ENCODE measurements at regions not wholly inside any gene's neighbourhood (a gene's known extent, or its start where the extent isn't known, plus 50 kb on each side); places are given as distances from the start of the nearest gene placed in this dataset.

DNA sequence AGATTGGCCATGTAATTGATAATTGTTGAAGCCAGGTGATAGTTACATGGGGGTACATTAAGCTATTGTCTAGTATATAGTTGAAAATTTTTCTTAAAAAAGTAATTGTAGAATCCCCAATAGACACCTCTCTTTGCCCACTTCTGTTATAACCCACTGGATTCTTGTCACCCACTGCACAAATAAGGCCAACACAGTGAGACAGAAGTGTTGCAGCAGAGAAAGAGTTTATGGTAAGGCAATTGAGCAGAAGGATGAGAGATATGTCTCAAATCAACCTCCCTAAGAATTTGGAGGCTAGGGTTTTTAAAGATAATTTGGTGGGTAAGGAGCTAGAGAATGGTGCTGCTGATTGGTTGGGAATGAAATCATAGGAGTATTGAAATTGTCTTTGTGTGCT, 270.3 kb upstream of the TAC1 start:
- no peaks in the 10 kb centered on the region for H3K9me3 ChIP-seq (ENCODE audit: low read depth)

DNA sequence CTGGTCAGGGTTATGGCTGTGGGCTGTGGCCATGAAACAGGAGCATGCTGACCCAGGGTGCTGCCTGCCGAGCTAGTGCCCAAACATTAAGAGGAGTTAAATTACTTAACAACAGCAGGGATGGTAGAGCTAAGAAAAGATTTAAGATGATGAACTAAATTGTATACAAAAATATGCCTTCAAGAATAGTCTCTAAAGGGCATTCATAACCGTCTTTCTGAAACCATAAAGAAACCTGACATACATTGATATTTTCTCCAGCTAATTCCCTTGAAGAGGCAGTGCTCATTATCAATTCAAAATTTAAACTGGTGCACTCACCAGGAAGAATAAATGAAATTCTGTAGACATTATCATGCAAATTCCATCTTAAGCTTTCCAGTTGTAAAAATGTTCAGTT, 265.8 kb upstream of the TAC1 start:
- no peak for DNase-seq (ENCODE audit: low spot score)
- 77% methylated on average over 2 of the region's 2 CpGs for WGBS (ENCODE audit: low lambda C conversion rate, missing lambda C conversion rate)
- no peaks in the 10 kb centered on the region for H3K36me3 ChIP-seq (replicated peaks; ENCODE audit: insufficient read depth, low read depth)

More for the DNA sequence above, 270.3 kb upstream of the TAC1 start:
- Histone ChIP-seq H3K27ac (no peak overlapping the region), H2AFZ (no peak overlapping the region), H3K36me3 (replicated peaks; ENCODE audit: insufficient read depth, low read depth) (no peaks in the 10 kb centered on the region), H3K4me3 (no peak overlapping the region), H3K4me1 (ENCODE audit: insufficient read depth) (no peaks in the 10 kb centered on the region), H3K27me3 (no peaks in the 10 kb centered on the region), H3K4me2 (no peak overlapping the region), H3K9me2 (replicated peaks; ENCODE audit: insufficient read depth) (no peaks in the 10 kb centered on the region), H4K20me1 (ENCODE audit: insufficient read depth, poor library complexity, severe bottlenecking) (no peaks in the 10 kb centered on the region), H3K79me2 (no peaks in the 10 kb centered on the region)
- no peak for DNase-seq (ENCODE audit: low spot score)
- no peak for TF ChIP-seq EZH2phosphoT487 (IDR thresholded peaks at IDR 0.05; ENCODE audit: low read depth, severe bottlenecking, unreplicated experiment)

DNA sequence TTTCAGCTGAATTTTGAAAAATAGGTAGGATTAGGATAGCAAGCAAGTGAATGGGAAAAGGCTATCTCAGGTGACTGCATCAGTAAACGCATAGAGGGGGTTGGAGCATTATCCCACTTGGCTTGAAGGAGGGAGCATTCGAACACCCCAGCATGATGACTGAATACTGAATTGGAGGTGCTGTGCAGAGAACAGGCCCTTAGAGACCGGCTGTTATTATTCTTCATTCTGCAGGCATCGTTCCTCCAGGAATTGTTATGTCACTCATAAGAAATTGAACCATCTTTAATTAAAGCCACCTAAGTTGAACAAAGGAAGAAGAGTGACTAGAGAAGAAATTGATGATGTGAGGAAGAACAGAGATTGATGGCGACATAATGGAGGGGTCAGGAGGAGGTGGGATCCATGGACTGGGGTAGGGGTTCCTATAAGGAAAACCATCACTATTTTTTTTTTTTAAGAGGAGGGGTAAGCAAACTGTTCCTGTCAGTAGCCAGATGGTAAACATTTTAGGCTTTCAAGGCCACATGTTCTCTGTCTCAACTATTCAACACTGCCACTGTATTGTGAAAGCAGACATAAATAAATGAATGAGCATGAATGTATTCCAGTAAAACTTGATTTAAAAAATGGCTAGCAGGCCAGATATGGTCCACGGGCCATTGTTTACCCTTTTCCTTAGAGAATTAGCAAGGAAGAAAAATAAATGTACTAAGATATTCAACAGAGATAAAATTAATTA, 264.7 kb upstream of the TAC1 start:
- Histone ChIP-seq H3K9me3 (ENCODE audit: low read depth) (no peaks in the 10 kb centered on the region), H3K4me2 (no peak overlapping the region), H3K4me3 (no peak overlapping the region), H3K27me3 (peaks cover 8% of the 10 kb centered on the region), H3K4me1 (ENCODE audit: insufficient read depth) (no peaks in the 10 kb centered on the region), H2AFZ (no peak overlapping the region), H3K36me3 (replicated peaks; ENCODE audit: insufficient read depth, low read depth) (no peaks in the 10 kb centered on the region), H3K79me2 (no peaks in the 10 kb centered on the region), H3K9me2 (replicated peaks; ENCODE audit: insufficient read depth) (no peaks in the 10 kb centered on the region), H4K20me1 (ENCODE audit: insufficient read depth, poor library complexity, severe bottlenecking) (no peaks in the 10 kb centered on the region), H3K27ac (no peak overlapping the region)
- TF ChIP-seq, protein P1, sequence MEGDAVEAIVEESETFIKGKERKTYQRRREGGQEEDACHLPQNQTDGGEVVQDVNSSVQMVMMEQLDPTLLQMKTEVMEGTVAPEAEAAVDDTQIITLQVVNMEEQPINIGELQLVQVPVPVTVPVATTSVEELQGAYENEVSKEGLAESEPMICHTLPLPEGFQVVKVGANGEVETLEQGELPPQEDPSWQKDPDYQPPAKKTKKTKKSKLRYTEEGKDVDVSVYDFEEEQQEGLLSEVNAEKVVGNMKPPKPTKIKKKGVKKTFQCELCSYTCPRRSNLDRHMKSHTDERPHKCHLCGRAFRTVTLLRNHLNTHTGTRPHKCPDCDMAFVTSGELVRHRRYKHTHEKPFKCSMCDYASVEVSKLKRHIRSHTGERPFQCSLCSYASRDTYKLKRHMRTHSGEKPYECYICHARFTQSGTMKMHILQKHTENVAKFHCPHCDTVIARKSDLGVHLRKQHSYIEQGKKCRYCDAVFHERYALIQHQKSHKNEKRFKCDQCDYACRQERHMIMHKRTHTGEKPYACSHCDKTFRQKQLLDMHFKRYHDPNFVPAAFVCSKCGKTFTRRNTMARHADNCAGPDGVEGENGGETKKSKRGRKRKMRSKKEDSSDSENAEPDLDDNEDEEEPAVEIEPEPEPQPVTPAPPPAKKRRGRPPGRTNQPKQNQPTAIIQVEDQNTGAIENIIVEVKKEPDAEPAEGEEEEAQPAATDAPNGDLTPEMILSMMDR (IDR thresholded peaks at IDR 0.05; ENCODE audit: poor library complexity), result no peak
- TF ChIP-seq EZH2 (IDR thresholded peaks at IDR 0.05; ENCODE audit: borderline replicate concordance) (no peak), EZH2phosphoT487 (IDR thresholded peaks at IDR 0.05; ENCODE audit: low read depth, severe bottlenecking, unreplicated experiment) (no peak)
- no peak for DNase-seq (ENCODE audit: low spot score)
- 79% methylated on average over 6 of the region's 6 CpGs for WGBS (ENCODE audit: low lambda C conversion rate, missing lambda C conversion rate)

More for the DNA sequence above, 265.8 kb upstream of the TAC1 start:
- Histone ChIP-seq H3K9me3 (ENCODE audit: low read depth) (no peaks in the 10 kb centered on the region), H4K20me1 (ENCODE audit: insufficient read depth, poor library complexity, severe bottlenecking) (no peaks in the 10 kb centered on the region), H3K4me3 (no peak overlapping the region), H3K27ac (no peak overlapping the region), H3K4me1 (ENCODE audit: insufficient read depth) (no peaks in the 10 kb centered on the region), H3K4me2 (no peak overlapping the region), H2AFZ (no peak overlapping the region), H3K9me2 (replicated peaks; ENCODE audit: insufficient read depth) (no peaks in the 10 kb centered on the region), H3K79me2 (no peaks in the 10 kb centered on the region), H3K27me3 (peaks cover 8% of the 10 kb centered on the region)
- TF ChIP-seq EZH2phosphoT487 (IDR thresholded peaks at IDR 0.05; ENCODE audit: low read depth, severe bottlenecking, unreplicated experiment) (no peak), EZH2 (IDR thresholded peaks at IDR 0.05; ENCODE audit: borderline replicate concordance) (no peak)
- TF ChIP-seq, protein P1 (IDR thresholded peaks at IDR 0.05; ENCODE audit: poor library complexity), result no peak

DNA sequence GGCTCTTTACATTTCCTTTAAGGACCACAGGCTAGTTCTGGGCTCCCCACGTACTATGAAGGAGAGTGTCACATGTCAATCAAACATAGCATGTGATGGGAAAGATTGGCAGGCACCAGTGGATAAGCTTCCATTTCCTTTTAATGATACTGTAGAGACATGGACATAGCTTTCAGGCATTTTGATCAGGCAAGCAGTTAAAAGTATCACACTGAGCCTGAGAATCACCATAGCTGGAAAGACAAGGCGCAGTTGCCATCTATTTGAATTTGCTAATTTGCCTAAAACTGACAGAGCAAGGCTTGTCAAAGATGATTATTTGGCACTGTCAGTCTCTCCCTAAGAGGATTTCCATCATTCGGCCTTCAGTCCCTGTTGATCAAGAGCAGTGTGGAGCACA, 263.4 kb upstream of the TAC1 start:
- H3K4me1 ChIP-seq (ENCODE audit: insufficient read depth), result no peaks in the 10 kb centered on the region
- peaks cover 12% of the 10 kb centered on the region for H3K27me3 ChIP-seq
- H3K9me3 ChIP-seq (ENCODE audit: low read depth), result no peaks in the 10 kb centered on the region
- H3K27ac ChIP-seq, result no peak overlapping the region
- no peaks in the 10 kb centered on the region for H4K20me1 ChIP-seq (ENCODE audit: insufficient read depth, poor library complexity, severe bottlenecking)
- no peaks in the 10 kb centered on the region for H3K9me2 ChIP-seq (replicated peaks; ENCODE audit: insufficient read depth)
- no peak overlapping the region for H2AFZ ChIP-seq
- TF ChIP-seq EZH2phosphoT487 (IDR thresholded peaks at IDR 0.05; ENCODE audit: low read depth, severe bottlenecking, unreplicated experiment) (no peak), EZH2 (IDR thresholded peaks at IDR 0.05; ENCODE audit: borderline replicate concordance) (no peak)
- TF ChIP-seq, protein P1 (IDR thresholded peaks at IDR 0.05; ENCODE audit: poor library complexity), result no peak
- 86% methylated on average over 3 of the region's 3 CpGs for WGBS (ENCODE audit: low lambda C conversion rate, missing lambda C conversion rate)
- H3K4me2 ChIP-seq, result no peak overlapping the region
- H3K79me2 ChIP-seq, result no peaks in the 10 kb centered on the region
- no peak for DNase-seq (ENCODE audit: low spot score)
- H3K4me3 ChIP-seq, result no peak overlapping the region
- H3K36me3 ChIP-seq (replicated peaks; ENCODE audit: insufficient read depth, low read depth), result no peaks in the 10 kb centered on the region

Measured in hepatocyte (in vitro differentiated cells).